ENCODE measurements at regions not wholly inside any gene's neighbourhood (a gene's known extent, or its start where the extent isn't known, plus 50 kb on each side); places are given as distances from the start of the nearest gene placed in this dataset.

DNA sequence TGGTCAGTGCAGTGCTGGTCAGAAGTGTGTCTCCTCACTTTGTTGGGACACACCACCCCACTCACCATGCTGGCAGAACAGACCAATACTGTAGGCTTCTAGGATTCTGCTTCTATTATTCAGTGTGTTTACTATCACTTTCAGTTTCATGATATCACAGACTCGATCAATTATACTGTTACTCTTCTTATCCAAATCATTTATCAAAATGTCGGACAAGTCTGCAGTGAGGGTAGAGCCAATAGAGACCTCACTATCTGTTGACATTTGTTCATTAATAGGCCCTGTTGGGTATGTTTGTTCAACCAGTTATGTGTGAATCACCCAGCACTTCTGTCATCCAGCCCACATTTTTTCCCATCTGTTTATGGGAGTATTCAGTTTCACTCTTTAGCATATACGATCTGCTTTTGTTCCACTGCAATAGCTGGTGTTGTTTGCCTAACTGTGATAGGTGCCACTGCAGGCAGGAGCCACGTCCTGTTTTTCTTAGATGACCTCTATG is 140.1 kb downstream of the NRN1 start:
- no peaks in the 10 kb centered on the region for H3K27me3 ChIP-seq (replicated peaks; ENCODE audit: insufficient read depth, low read length)
- 0 out of 2 replicates have a peak overlapping the region, but pooled peaks have one; percentile 5 for H3K9ac ChIP-seq (ENCODE audit: low read length)
- DNase-seq, result peak; percentile 31
- H3K4me3 ChIP-seq (ENCODE audit: low read length), result peak overlapping the region; percentile 40
- TF ChIP-seq CTCF (IDR thresholded peaks at IDR 0.05; ENCODE audit: low read length) (no peak), EZH2 (optimal IDR thresholded peaks at IDR 0.05; ENCODE audit: low read depth, low read length) (no peak), EZH2phosphoT487 (IDR thresholded peaks at IDR 0.05; ENCODE audit: low read length) (no peak)
- no peaks in the 10 kb centered on the region for H4K20me1 ChIP-seq (ENCODE audit: insufficient read depth, low read length)
- no peaks in the 10 kb centered on the region for H3K9me3 ChIP-seq (replicated peaks; ENCODE audit: insufficient read depth, low read length)
- no peaks in the 10 kb centered on the region for H3K36me3 ChIP-seq (replicated peaks; ENCODE audit: insufficient read depth, low read length)
- peaks cover 30% of the 10 kb centered on the region for H3F3A ChIP-seq (ENCODE audit: insufficient read depth, low read length)
- H3K4me2 ChIP-seq (ENCODE audit: low read depth, low read length), result peak overlapping the region; percentile 67
- no peaks in the 10 kb centered on the region for H3K9me2 ChIP-seq (replicated peaks; ENCODE audit: insufficient read depth, low read length)
- peak overlapping the region; percentile 1; the same call in 1 of the 2 replicates for H3K27ac ChIP-seq (ENCODE audit: low read length)
- peak overlapping the region; percentile 10 for H2AFZ ChIP-seq (ENCODE audit: low read length)
- H3K4me1 ChIP-seq (ENCODE audit: low read length), result peaks cover 40% of the 10 kb centered on the region
- no peaks in the 10 kb centered on the region for H3K79me2 ChIP-seq (ENCODE audit: low read length)

- Histone ChIP-seq H3F3A (ENCODE audit: insufficient read depth, low read length) (peaks cover 22% of the 10 kb centered on the region), H3K4me2 (ENCODE audit: low read depth, low read length) (no peak overlapping the region), H3K9me3 (replicated peaks; ENCODE audit: insufficient read depth, low read length) (no peaks in the 10 kb centered on the region), H3K9ac (ENCODE audit: low read length) (no peak overlapping the region), H4K20me1 (ENCODE audit: insufficient read depth, low read length) (no peaks in the 10 kb centered on the region), H3K79me2 (ENCODE audit: low read length) (no peaks in the 10 kb centered on the region), H3K9me2 (replicated peaks; ENCODE audit: insufficient read depth, low read length) (no peaks in the 10 kb centered on the region), H3K27me3 (replicated peaks; ENCODE audit: insufficient read depth, low read length) (no peaks in the 10 kb centered on the region), H2AFZ (ENCODE audit: low read length) (no peak overlapping the region), H3K4me3 (ENCODE audit: low read length) (no peak overlapping the region), H3K36me3 (replicated peaks; ENCODE audit: insufficient read depth, low read length) (no peaks in the 10 kb centered on the region), H3K27ac (ENCODE audit: low read length) (no peak overlapping the region), H3K4me1 (ENCODE audit: low read length) (peaks cover 36% of the 10 kb centered on the region)
- TF ChIP-seq CTCF (IDR thresholded peaks at IDR 0.05; ENCODE audit: low read length) (no peak), EZH2phosphoT487 (IDR thresholded peaks at IDR 0.05; ENCODE audit: low read length) (no peak), EZH2 (optimal IDR thresholded peaks at IDR 0.05; ENCODE audit: low read depth, low read length) (no peak)
- no peak for DNase-seq
Measured at GRCh38 chr6:5865506-5866031, 141.2 kb downstream of the NRN1 start.

DNA sequence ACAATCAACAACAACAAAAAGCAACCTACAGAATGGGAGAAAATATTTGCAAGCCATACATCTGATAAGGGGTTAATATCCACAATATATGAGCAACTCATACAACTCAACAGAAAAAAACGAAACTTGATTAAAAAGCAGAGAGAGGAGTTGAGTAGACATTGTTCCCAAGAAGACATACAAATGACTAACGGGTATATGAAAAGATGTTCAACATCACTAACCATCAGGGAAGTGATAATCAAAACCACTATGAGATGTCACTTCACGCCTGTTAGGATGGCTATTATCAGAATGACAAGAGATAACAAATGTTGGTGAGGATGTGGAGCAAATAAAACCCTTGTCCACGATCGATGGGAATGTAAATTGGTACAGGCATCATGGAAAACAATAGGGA is 145.9 kb downstream of the NRN1 start:
- peaks cover 6% of the 10 kb centered on the region for H3F3A ChIP-seq (ENCODE audit: insufficient read depth, low read length)
- no peak overlapping the region for H3K27ac ChIP-seq (ENCODE audit: low read length)
- H2AFZ ChIP-seq (ENCODE audit: low read length), result no peak overlapping the region
- H3K27me3 ChIP-seq (replicated peaks; ENCODE audit: insufficient read depth, low read length), result no peaks in the 10 kb centered on the region
- H3K4me2 ChIP-seq (ENCODE audit: low read depth, low read length), result no peak overlapping the region
- H3K9me3 ChIP-seq (replicated peaks; ENCODE audit: insufficient read depth, low read length), result no peaks in the 10 kb centered on the region
- no peaks in the 10 kb centered on the region for H3K9me2 ChIP-seq (replicated peaks; ENCODE audit: insufficient read depth, low read length)
- no peak for DNase-seq
- H3K4me1 ChIP-seq (ENCODE audit: low read length), result peaks cover 11% of the 10 kb centered on the region; the same call in 1 of the 2 replicates
- no peak overlapping the region for H3K9ac ChIP-seq (ENCODE audit: low read length)
- H4K20me1 ChIP-seq (ENCODE audit: insufficient read depth, low read length), result no peaks in the 10 kb centered on the region
- no peaks in the 10 kb centered on the region for H3K36me3 ChIP-seq (replicated peaks; ENCODE audit: insufficient read depth, low read length)
- H3K4me3 ChIP-seq (ENCODE audit: low read length), result no peak overlapping the region
- H3K79me2 ChIP-seq (ENCODE audit: low read length), result no peaks in the 10 kb centered on the region
- TF ChIP-seq EZH2 (optimal IDR thresholded peaks at IDR 0.05; ENCODE audit: low read depth, low read length), result no peak
- no peak for TF ChIP-seq EZH2phosphoT487 (IDR thresholded peaks at IDR 0.05; ENCODE audit: low read length)
- no peak for TF ChIP-seq CTCF (IDR thresholded peaks at IDR 0.05; ENCODE audit: low read length)

Data from MM.1S (cell line).